NT2/D1 (cell line): ENCODE measurements at regions not wholly inside any gene's neighbourhood (a gene's known extent, or its start where the extent isn't known, plus 50 kb on each side); places are given as distances from the start of the nearest gene placed in this dataset.

ENCODE experiments used
- SUZ12 ChIP-seq: IDR thresholded peaks from 2 replicates; pipeline ENCODE4 v1.6.1; 2011; ENCODE audit not compliant: insufficient read length, insufficient read depth; ENCODE audit errors: extremely low read depth
- YY1 ChIP-seq: IDR thresholded peaks from 2 replicates; pipeline ENCODE4 v1.6.1; 2011; ENCODE audit not compliant: insufficient read length, insufficient read depth
- ZNF274 ChIP-seq: IDR thresholded peaks from 2 replicates; pipeline ENCODE4 v1.6.1; 2011; ENCODE audit warnings: mild to moderate bottlenecking, low read depth, low read length

DNA sequence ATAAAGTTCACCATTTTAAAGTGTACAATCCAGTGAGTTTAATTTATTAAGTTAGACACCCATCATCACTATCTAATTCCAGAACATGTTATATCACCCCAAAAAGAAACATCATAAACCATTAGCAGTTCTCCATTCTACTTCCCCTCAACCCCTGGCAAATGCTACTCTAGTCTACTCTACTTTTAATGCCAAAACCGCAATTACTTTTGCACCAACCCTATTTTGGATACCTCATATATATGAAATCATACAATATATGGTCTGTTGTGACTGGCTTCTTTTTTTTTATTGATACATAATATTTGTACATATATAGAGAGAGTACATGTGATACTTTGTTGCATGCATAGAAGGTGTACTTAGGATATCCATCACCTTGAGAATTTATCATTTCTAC is 190.5 kb upstream of the RARB start:
- TF ChIP-seq YY1, result no peak
- no peak for TF ChIP-seq ZNF274
- no peak for TF ChIP-seq SUZ12
